HG03378 (cell line): ENCODE measurements at regions not wholly inside any gene's neighbourhood (a gene's known extent, or its start where the extent isn't known, plus 50 kb on each side); places are given as distances from the start of the nearest gene placed in this dataset.
"Not testable (repeated sequence)": the region's sequence is repeated elsewhere in the genome, so short reads cannot be mapped to it uniquely, and the experiment has no call there.

Source experiments
- ATAC-seq: cut with Tn5 transposase; IDR thresholded peaks from one replicate; pipeline ENCODE4 v1.9.1; 2021; ENCODE audit warnings: mild to moderate bottlenecking, moderate library complexity; ENCODE audit not compliant: unreplicated experiment

GRCh38 chr16:13612623-13613022 lies 307.3 kb upstream of the ERCC4 start:
- ATAC-seq, result no peak

DNA sequence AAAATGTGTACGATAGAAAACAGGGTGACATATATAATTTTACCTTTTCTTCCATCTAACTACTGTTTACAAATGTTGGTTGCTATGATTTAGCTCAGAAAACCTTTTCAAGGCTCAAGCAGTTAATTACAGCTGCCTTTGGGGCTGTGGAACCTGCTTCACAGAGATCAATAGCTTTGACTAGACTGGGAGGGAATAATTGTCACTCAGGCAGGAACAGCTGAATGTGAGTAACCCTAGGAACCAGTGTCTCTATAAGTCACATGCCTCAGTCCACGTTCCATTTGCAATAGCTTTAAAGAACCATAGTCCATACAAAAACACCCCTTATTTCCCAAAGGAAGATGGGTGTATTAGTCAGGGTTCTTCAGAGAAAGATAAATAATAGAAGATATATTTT lies 306.8 kb upstream of the ERCC4 start:
- no peak for ATAC-seq

DNA sequence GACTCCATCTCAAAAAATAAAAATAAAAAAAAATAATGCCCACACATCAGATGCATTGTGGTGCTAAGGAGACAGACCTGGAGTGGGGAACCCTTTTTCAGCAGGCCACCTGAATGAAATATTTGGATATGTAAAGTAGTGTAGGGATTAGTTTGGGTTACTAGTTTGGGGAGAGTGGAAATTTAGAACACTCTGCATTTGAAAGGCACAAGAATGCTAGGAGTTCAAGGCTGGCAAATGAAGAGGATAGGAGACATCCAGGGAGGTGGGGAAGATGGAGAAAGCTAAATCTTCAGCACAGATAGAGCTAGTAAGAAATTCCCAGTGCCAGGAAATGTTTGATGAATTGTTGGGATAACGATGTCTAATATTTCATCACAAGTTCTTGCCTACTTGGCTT lies 298.3 kb upstream of the ERCC4 start:
- ATAC-seq, result no peak

DNA sequence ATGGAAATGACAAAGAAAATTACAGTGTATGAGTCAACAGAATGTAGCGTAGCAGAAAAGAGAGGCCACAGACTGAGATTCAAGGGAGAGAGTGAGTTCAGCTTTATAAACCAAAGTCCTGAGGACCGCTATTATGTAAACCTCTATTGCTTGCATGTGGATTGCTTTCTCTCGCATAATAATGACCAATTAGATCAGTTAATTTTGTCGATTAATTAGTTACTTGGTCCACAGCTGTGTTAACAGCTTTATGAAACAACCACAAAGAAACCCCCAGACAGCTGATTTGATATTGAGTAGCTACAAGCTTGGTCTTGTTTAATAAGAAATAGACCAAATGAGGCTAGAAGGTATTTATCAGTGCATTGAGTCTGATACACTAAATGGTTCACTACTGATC lies 291.8 kb upstream of the ERCC4 start:
- no peak for ATAC-seq

GRCh38 chr16:13629704-13630103 lies 290.2 kb upstream of the ERCC4 start:
- ATAC-seq, result no peak

- ATAC-seq, result no peak
Observed at GRCh38 chr16:13630374-13630773, 289.6 kb upstream of the ERCC4 start.

- ATAC-seq, result no peak
Observed at GRCh38 chr16:13631213-13631767, 288.7 kb upstream of the ERCC4 start.

DNA sequence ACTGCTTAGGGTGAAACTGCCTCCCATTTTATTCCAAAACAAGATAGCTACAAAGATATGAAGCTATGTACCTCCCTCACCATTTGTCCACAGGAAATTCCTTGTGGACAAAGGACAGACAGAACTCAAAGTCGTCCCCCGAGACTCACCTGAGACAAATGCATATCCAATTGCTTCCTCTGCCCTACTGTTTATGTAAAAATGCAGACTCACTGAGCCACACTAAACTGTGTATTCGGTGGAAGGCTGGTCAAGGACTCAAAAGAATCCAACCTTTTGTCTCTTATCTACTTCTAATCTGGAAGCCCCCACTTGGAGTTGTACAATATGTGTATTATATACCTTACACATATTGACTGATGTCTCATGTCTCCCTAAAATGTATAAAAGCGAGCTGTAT lies 288.0 kb upstream of the ERCC4 start:
- no peak for ATAC-seq

DNA sequence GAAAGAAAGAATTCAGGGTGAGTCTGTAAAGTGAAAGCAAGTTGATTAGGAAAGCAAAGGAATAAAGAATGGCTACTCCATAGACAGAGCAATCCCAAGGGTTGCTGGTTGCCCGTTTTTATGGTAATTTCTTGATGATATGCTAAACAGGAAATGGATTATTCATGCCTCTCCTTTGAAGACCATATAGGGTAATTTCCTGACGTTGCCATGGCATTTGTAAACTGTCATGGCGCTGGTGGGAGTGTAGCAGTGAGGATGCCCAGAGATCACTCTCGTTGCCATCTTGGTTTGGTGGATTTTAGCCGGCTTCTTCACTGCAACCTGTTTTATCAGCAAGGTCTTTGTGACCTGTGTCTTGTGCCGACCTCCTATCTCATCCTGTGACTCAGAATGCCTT lies 287.4 kb upstream of the ERCC4 start:
- ATAC-seq, result not testable (repeated sequence)

DNA sequence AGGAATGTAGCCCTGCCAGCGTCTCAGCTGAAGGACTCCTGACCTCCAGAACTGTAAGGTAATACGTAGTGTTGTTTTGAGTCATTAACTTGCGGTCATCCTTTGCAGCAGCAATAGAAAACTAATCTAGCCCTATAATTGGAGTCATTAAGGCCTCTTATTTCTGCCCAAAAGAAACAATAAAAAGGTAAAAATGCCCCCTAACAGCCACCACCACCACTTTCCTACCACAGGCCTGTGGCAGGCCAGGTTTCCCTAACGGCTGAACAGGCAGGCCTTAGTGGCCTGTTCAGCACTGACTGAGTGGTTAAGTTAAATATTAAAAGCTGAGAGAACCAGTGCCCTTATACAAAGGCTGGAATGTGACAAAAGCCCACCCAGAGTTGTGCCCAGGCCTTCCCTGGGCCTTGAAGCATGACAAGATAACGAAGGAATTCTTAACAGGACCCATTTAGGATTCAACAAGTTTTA lies 286.5 kb upstream of the ERCC4 start:
- no peak for ATAC-seq

DNA sequence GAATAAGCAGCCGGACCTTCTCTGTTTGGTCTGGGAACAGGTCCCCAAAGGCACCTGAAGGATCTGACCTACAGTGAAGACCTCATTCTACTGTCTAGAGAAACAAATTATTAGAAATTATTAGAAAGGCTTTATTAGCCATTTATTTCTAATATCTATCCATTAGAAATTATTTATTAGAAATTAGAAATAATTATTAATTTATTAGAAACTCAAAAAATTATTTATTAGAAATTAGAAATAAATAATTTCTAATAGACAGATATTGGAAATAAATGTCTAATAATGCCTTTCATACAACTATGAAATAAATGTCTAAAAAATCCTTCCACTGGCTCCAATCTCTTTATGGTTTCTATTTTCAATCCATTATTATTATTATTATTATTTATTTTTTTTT lies 285.7 kb upstream of the ERCC4 start:
- no peak for ATAC-seq

GRCh38 chr16:13634959-13635358 lies 285.0 kb upstream of the ERCC4 start:
- no peak for ATAC-seq

- no peak for ATAC-seq
Observed at GRCh38 chr16:13638218-13638617, 281.7 kb upstream of the ERCC4 start.

GRCh38 chr16:13643412-13643811 lies 276.5 kb upstream of the ERCC4 start:
- ATAC-seq, result no peak

DNA sequence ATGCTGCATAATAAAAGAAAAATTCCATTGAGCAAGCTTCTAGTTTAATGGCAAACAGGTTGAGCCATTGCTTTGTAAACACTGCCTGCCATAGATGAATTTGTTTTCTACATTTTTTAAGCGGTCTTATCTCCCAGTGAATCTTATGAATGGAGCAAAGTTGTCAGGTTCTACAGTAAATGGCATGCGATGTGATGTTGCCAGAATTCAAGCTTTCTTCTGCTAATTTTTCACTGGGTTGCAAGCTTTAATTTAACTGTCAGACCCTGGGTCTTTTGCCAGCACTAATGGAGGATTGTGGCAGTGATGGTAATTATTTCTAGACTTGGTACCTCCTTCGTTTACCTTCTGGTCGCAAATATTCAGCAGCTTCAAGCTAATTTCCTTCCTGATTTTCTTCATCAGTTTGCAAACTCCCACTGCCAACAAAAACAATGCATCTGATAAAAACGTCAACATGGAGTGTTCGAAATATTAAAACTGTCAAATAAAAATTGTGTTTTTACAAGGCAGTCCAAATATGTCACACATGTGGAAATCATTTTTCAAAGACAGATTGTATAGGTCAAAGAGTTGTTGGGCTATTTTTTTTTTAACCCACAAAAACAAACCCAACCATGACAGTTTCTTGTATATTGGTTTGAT lies 274.2 kb upstream of the ERCC4 start:
- no peak for ATAC-seq

- ATAC-seq, result no peak
Observed at GRCh38 chr16:13660807-13661206, 259.1 kb upstream of the ERCC4 start.

DNA sequence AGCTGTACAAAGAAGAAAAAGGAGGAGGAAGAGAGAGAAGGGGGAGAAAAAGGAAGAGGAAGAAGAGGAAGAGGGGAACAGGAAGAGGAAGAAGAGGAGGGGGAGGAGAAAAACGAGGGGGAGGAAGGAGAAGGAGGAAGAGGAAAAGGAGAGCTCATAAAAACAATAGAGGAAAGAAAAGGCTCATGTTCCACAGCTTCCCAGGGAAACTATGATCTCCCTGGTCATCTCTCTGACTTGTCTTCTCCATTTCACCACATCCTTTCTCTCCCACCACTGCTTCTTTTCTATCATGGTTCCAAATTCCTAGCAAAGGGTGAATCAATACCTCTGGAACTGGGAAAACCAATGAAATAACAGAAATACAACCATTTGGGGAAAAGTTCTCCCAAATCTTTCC lies 254.1 kb upstream of the ERCC4 start:
- no peak for ATAC-seq

- ATAC-seq, result no peak
Observed at GRCh38 chr16:13672196-13672595, 247.8 kb upstream of the ERCC4 start.

- no peak for ATAC-seq
Observed at GRCh38 chr16:13680021-13680889, 239.7 kb upstream of the ERCC4 start.

GRCh38 chr16:13684819-13685563 lies 235.0 kb upstream of the ERCC4 start:
- no peak for ATAC-seq

- ATAC-seq, result no peak
Observed at GRCh38 chr16:13696017-13696416, 223.9 kb upstream of the ERCC4 start.
